ENCODE measurements at regions not wholly inside any gene's neighbourhood (a gene's known extent, or its start where the extent isn't known, plus 50 kb on each side); places are given as distances from the start of the nearest gene placed in this dataset.
A peak's percentile ranks its signal among the peaks of the same experiment; 100 is the strongest.

- Mint-ChIP-seq H3K36me3 (ENCODE audit: insufficient read depth, unreplicated experiment) (no peaks in the 10 kb centered on the region), H3K27me3 (ENCODE audit: insufficient read depth, unreplicated experiment) (no peaks in the 10 kb centered on the region), H3K4me3 (ENCODE audit: unreplicated experiment) (no peak overlapping the region), H3K27ac (ENCODE audit: low read depth, unreplicated experiment) (no peak overlapping the region), H3K9me3 (ENCODE audit: unreplicated experiment) (no peaks in the 10 kb centered on the region), H3K4me1 (ENCODE audit: insufficient read depth, unreplicated experiment) (no peaks in the 10 kb centered on the region)
- TF ChIP-seq CTCF (IDR thresholded peaks at IDR 0.05; ENCODE audit: unreplicated experiment), result no peak
- no peak for DNase-seq (ENCODE audit: unreplicated experiment)
- CTCF ChIA-PET, result interaction anchor here (1.0 kb wide), 1 partner anchor 42 kb away, joined by 5 read pairs; no protein-coding TSS in a partner anchor
- no TSS peak for BruUV-seq (replicated peaks)
- intact Hi-C loops (cut with micrococcal nuclease), result no loop called here
- POLR2A ChIA-PET, result no interaction called here
These were observed 472.1 kb upstream of the DDX18 start for GRCh38 chr2:117342415-117342814.

GRCh38 chr2:117349687-117350086 is 464.8 kb upstream of the DDX18 start:
- no peak for TF ChIP-seq CTCF (IDR thresholded peaks at IDR 0.05; ENCODE audit: unreplicated experiment)
- BruUV-seq (replicated peaks), result no TSS peak
- Mint-ChIP-seq H3K27ac (ENCODE audit: low read depth, unreplicated experiment) (no peak overlapping the region), H3K27me3 (ENCODE audit: insufficient read depth, unreplicated experiment) (no peaks in the 10 kb centered on the region), H3K9me3 (ENCODE audit: unreplicated experiment) (peaks cover 5% of the 10 kb centered on the region), H3K36me3 (ENCODE audit: insufficient read depth, unreplicated experiment) (no peaks in the 10 kb centered on the region), H3K4me1 (ENCODE audit: insufficient read depth, unreplicated experiment) (no peaks in the 10 kb centered on the region), H3K4me3 (ENCODE audit: unreplicated experiment) (no peak overlapping the region)
- no peak for DNase-seq (ENCODE audit: unreplicated experiment)
- intact Hi-C loops (cut with micrococcal nuclease), result no loop called here
- ChIA-PET CTCF (interaction anchor here (0.6 kb wide), 1 partner anchor 1856 kb away, joined by 3 read pairs; no protein-coding TSS in a partner anchor), POLR2A (no interaction called here)

GRCh38 chr2:117351396-117351795 is 463.1 kb upstream of the DDX18 start:
- Mint-ChIP-seq H3K4me1 (ENCODE audit: insufficient read depth, unreplicated experiment) (no peaks in the 10 kb centered on the region), H3K27ac (ENCODE audit: low read depth, unreplicated experiment) (no peak overlapping the region), H3K9me3 (ENCODE audit: unreplicated experiment) (peaks cover 5% of the 10 kb centered on the region), H3K27me3 (ENCODE audit: insufficient read depth, unreplicated experiment) (no peaks in the 10 kb centered on the region), H3K36me3 (ENCODE audit: insufficient read depth, unreplicated experiment) (no peaks in the 10 kb centered on the region), H3K4me3 (ENCODE audit: unreplicated experiment) (no peak overlapping the region)
- ChIA-PET CTCF (interaction anchor here (0.6 kb wide), 1 partner anchor 21 kb away, joined by 3 read pairs; no protein-coding TSS in a partner anchor), POLR2A (no interaction called here)
- no TSS peak for BruUV-seq (replicated peaks)
- TF ChIP-seq CTCF (IDR thresholded peaks at IDR 0.05; ENCODE audit: unreplicated experiment), result no peak
- no peak for DNase-seq (ENCODE audit: unreplicated experiment)
- intact Hi-C loops (cut with micrococcal nuclease), result no loop called here

GRCh38 chr2:117359266-117359914 is 455.1 kb upstream of the DDX18 start:
- TF ChIP-seq CTCF (IDR thresholded peaks at IDR 0.05; ENCODE audit: unreplicated experiment), result no peak
- no TSS peak for BruUV-seq (replicated peaks)
- H3K27ac Mint-ChIP-seq (ENCODE audit: low read depth, unreplicated experiment), result no peak overlapping the region

More at GRCh38 chr2:117359266-117359914, 455.1 kb upstream of the DDX18 start:
- H3K9me3 Mint-ChIP-seq (ENCODE audit: unreplicated experiment), result no peaks in the 10 kb centered on the region
- no peak overlapping the region for H3K4me3 Mint-ChIP-seq (ENCODE audit: unreplicated experiment)
- CTCF ChIA-PET, result no interaction called here
- POLR2A ChIA-PET, result interaction anchor here (0.6 kb wide), 1 partner anchor 347 kb away, joined by 3 read pairs; no protein-coding TSS in a partner anchor
- no peaks in the 10 kb centered on the region for H3K36me3 Mint-ChIP-seq (ENCODE audit: insufficient read depth, unreplicated experiment)
- intact Hi-C loops (cut with micrococcal nuclease), result no loop called here
- H3K27me3 Mint-ChIP-seq (ENCODE audit: insufficient read depth, unreplicated experiment), result no peaks in the 10 kb centered on the region
- H3K4me1 Mint-ChIP-seq (ENCODE audit: insufficient read depth, unreplicated experiment), result no peaks in the 10 kb centered on the region
- peak; percentile 54 for DNase-seq (ENCODE audit: unreplicated experiment)
